ENCODE measurements at regions not wholly inside any gene's neighbourhood (a gene's known extent, or its start where the extent isn't known, plus 50 kb on each side); places are given as distances from the start of the nearest gene placed in this dataset.

DNA sequence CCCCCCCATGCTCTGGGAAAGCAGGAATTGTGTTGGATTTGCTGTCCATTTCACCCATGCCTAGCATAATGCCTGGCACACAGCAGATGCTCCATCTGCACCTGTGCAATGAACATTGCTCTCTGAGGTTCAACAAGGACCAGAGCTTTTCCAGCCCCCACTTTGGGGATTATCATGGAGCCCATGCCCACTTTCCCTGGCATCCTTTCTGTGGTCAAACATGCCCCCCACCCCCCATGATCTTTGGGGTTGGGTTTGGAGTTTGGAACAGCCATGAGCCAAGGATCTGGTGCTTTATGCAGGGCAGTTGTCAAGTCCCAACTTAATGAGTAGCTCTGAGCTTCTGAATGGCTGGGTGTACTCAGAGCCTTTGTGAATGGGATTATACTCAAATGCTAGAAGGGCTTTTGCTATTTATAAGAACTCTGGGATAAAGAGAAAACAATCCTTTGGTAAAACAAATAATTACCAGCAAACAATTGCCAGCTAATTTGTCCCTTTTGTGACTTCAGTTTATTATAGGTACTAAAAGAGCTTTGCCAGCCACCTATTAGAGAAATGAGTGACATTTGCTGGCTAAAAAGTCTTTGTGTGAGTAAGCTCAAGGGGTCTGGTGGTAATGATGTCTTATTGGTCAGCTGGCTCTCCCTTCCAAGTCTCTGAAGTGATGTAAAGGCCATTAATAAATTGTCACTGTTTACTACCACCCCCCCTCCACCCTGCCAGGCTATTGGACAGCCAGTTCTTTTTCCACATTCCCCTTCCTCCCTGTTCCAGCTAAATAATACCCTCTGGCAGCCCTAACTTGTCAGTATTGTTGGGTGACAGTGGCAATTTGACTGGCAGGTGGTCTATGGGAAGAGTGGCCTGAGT is 182.3 kb downstream of the MACROH2A1 start:
- Mint-ChIP-seq H3K9me3 (no peaks in the 10 kb centered on the region), H3K4me3 (ENCODE audit: low read depth) (no peak overlapping the region), H3K27ac (no peak overlapping the region), H3K4me1 (ENCODE audit: low read depth) (no peaks in the 10 kb centered on the region), H3K36me3 (ENCODE audit: low read depth) (no peaks in the 10 kb centered on the region), H3K27me3 (ENCODE audit: low read depth) (peaks cover 9% of the 10 kb centered on the region)
- intact Hi-C loops (cut with micrococcal nuclease): no loop called here
- no peak for DNase-seq (ENCODE audit: low spot score)

DNA sequence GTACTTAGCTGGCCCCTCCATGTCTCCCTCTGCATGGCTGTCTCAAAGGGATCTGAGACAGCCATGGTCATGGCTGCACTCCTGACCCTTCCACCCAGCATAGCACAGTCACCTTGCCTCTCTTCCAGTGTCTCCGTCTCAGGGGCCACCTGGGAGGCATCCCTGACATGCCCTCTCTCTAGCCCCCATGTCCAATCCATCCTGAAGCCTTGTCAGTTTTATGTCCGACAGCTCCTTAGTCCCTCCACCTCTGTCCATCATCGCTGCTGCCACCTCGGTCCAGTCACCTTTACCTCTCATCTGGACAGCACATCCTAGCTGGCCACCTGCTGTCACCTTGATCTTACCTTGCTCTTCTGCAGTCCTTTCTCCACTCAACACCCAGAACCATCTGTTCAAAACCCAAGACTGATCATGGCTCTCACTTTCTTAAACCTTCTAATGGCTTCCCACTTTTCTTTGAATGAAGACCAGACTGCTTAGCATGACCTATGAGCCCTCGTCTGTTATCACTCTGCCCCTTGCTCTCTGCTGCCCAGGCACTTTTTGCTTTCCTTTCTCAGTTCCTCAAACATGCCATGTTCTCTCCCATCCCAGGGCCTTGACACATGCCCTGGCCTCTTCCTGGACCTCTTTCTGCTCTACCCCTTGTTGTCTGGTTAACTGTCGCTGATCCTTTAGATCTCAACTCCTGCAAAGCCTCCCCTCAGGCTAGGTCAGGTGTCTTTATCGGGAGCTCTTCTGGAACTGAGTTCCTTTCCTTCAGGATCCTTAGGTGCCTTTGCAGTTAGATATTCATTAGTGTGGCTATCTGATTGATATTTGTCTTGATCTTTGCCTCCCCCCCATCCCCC is 181.8 kb upstream of the PITX1 start:
- DNase-seq (ENCODE audit: low spot score): no peak
- Mint-ChIP-seq H3K27me3 (ENCODE audit: low read depth) (peaks cover 9% of the 10 kb centered on the region), H3K9me3 (no peaks in the 10 kb centered on the region), H3K27ac (no peak overlapping the region), H3K4me1 (ENCODE audit: low read depth) (no peaks in the 10 kb centered on the region), H3K4me3 (ENCODE audit: low read depth) (no peak overlapping the region), H3K36me3 (ENCODE audit: low read depth) (no peaks in the 10 kb centered on the region)
- intact Hi-C loops (cut with micrococcal nuclease): no loop called here

DNA sequence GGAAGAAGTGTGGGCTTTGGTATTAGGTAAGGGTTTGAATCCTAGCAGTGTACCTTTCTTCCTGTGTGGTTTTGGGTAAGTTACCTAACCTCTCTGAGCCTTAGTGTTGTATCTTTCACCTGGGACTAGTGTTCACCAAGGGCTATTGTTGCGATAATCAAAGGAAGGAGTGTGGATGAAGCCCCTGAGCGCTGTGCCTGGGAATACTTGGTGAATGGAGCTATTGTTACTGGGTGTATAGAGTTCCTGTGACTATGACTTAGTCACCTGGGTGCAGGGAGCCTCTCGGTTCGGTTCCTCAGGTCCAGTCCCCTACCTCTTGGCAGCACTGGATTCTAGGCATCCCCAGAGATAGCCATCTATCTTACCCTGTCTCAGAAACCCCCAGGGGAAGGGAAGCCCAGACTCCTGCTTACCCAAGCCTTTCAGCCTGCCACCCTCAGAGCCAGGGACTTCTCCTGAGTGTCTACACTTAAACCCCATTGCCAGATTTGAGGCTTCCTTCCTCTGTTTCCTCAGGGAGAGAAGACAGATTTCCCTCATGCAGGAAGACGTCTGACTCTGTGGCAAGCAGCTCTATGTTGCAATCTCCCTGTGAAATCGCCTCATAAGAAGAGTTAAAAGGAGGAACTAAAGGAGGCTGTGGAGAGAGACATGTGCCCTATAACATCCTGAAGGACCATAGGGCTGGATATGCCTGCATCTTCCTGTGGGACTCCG is 181.0 kb upstream of the PITX1 start:
- no peak for DNase-seq (ENCODE audit: low spot score)
- no peaks in the 10 kb centered on the region for H3K36me3 Mint-ChIP-seq (ENCODE audit: low read depth)
- H3K4me3 Mint-ChIP-seq (ENCODE audit: low read depth): no peak overlapping the region
- H3K4me1 Mint-ChIP-seq (ENCODE audit: low read depth): no peaks in the 10 kb centered on the region
- no peaks in the 10 kb centered on the region for H3K9me3 Mint-ChIP-seq
- H3K27me3 Mint-ChIP-seq (ENCODE audit: low read depth): peaks cover 9% of the 10 kb centered on the region
- H3K27ac Mint-ChIP-seq: no peak overlapping the region
- intact Hi-C loops (cut with micrococcal nuclease): no loop called here

DNA sequence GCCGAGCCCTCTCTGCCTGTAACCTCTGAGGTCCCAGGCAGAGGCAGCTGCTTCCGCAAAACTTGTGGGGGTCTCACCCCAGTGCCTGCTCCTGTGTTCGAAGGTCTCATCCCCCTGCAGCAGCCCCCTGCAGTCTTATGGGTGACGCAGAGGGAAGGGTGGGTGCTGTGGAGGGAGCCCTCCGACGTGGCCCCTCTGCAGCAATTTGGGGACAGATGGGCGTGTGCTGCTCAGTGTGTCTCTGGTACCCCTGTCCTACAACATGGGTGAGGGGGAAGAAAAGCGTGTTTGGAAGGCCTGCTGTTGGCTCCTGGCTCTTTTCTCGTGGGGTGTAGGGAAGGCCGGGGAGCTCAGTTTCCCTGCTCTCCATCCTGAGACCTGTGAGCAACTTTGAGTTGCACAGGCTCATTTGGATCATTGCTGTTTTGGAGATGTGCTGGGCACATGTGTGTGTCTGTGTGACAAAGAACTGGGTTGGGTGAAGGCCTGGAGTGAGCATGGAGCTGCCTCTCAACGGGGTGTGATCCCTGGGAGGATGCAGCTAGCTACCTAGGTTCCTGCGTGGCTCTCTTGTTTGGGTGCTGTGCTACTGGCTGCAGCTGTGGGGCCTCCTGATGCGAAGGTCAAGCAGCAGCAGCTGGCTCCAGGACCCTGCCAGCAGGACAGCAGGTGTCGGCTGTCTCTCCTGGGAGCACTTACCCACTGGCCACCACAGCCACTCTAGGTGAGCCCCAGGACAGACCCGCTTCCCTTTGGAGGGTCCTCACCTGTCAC is 179.6 kb upstream of the PITX1 start:
- no peaks in the 10 kb centered on the region for H3K36me3 Mint-ChIP-seq (ENCODE audit: low read depth)
- H3K27ac Mint-ChIP-seq: no peak overlapping the region
- no peak overlapping the region for H3K4me3 Mint-ChIP-seq (ENCODE audit: low read depth)
- intact Hi-C loops (cut with micrococcal nuclease): no loop called here
- no peaks in the 10 kb centered on the region for H3K9me3 Mint-ChIP-seq
- no peaks in the 10 kb centered on the region for H3K4me1 Mint-ChIP-seq (ENCODE audit: low read depth)
- DNase-seq (ENCODE audit: low spot score): no peak
- H3K27me3 Mint-ChIP-seq (ENCODE audit: low read depth): peaks cover 9% of the 10 kb centered on the region

DNA sequence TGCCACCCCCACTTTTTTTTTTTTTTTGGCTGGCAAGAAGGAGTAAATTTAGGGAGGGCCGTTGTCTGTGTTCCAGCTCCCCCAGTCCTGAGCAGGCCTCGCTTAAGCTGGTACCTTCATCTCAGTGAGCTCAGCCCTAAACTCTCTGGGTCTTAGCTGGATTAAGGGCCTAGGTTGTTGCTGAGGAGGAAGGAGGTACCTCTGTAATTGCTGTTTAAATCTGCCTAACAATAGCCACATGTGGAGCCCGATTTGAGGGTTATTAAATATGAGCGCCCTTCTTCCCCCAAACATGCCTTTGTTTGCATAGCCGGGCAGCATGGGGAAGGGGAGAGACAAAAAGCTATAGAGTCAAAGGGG is 179.0 kb upstream of the PITX1 start:
- H3K9me3 Mint-ChIP-seq: no peaks in the 10 kb centered on the region
- H3K36me3 Mint-ChIP-seq (ENCODE audit: low read depth): no peaks in the 10 kb centered on the region
- peaks cover 9% of the 10 kb centered on the region for H3K27me3 Mint-ChIP-seq (ENCODE audit: low read depth)
- DNase-seq (ENCODE audit: low spot score): no peak
- no peak overlapping the region for H3K27ac Mint-ChIP-seq
- no peak overlapping the region for H3K4me3 Mint-ChIP-seq (ENCODE audit: low read depth)
- H3K4me1 Mint-ChIP-seq (ENCODE audit: low read depth): no peaks in the 10 kb centered on the region
- intact Hi-C loops (cut with micrococcal nuclease): no loop called here

DNA sequence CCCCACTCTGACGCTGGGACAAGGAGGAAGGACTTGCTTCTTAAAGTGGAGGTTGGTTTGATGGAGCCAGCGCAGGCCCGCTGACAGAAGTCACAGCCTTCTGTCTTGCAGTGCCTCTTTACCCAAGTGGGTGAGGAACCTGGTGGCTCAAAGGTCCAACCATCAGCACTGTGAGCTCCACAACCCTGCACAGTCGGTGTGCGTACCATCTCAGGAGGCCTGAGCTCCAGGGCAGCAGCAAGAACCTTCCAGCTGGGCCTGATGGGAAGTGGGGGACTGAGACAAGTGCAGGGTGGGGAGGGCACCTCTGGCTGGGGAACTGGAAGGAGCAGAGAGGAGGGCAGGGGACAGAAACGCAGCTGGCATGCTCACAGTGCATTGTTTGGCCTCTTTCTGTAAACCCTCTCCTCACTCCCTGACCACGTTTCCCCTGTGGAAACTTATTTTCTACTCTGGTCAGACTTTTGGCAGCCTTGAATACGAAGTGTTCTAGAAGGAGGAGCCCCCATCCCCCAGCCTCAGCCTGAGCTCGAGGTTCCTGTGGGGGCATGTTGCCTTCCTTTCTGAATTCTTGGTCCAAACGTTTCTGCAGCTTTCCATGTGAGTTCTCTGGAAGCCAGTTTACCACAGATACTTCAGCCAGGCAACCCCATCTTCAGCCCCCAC is 178.5 kb upstream of the PITX1 start:
- no peak overlapping the region for H3K27ac Mint-ChIP-seq
- DNase-seq (ENCODE audit: low spot score): no peak
- no peaks in the 10 kb centered on the region for H3K4me1 Mint-ChIP-seq (ENCODE audit: low read depth)
- no peak overlapping the region for H3K4me3 Mint-ChIP-seq (ENCODE audit: low read depth)
- intact Hi-C loops (cut with micrococcal nuclease): no loop called here
- H3K27me3 Mint-ChIP-seq (ENCODE audit: low read depth): peaks cover 9% of the 10 kb centered on the region
- H3K9me3 Mint-ChIP-seq: no peaks in the 10 kb centered on the region
- H3K36me3 Mint-ChIP-seq (ENCODE audit: low read depth): no peaks in the 10 kb centered on the region

DNA sequence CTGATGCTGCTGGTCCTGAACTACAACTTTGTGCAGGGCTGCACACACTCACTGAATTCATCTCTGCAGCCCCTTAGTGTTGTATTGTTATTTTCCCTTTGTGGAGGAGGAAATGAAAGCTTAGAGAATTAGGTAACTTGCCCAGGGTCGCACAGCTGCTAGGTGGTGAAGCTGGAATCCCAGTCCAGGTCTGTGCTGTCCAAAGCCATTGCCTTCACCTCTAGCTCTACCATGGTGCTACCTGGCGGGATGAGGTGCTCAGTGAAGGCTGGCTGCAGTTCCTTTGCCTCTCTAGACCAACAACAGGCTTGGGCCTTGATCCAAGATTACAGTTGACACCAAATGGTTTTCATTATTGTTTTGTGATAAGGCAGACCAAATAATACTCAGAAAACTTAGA is 177.8 kb upstream of the PITX1 start:
- no peak for DNase-seq (ENCODE audit: low spot score)
- no peaks in the 10 kb centered on the region for H3K9me3 Mint-ChIP-seq
- H3K27me3 Mint-ChIP-seq (ENCODE audit: low read depth): peaks cover 9% of the 10 kb centered on the region
- no peaks in the 10 kb centered on the region for H3K36me3 Mint-ChIP-seq (ENCODE audit: low read depth)
- H3K4me1 Mint-ChIP-seq (ENCODE audit: low read depth): no peaks in the 10 kb centered on the region
- H3K4me3 Mint-ChIP-seq (ENCODE audit: low read depth): no peak overlapping the region
- intact Hi-C loops (cut with micrococcal nuclease): no loop called here
- no peak overlapping the region for H3K27ac Mint-ChIP-seq

DNA sequence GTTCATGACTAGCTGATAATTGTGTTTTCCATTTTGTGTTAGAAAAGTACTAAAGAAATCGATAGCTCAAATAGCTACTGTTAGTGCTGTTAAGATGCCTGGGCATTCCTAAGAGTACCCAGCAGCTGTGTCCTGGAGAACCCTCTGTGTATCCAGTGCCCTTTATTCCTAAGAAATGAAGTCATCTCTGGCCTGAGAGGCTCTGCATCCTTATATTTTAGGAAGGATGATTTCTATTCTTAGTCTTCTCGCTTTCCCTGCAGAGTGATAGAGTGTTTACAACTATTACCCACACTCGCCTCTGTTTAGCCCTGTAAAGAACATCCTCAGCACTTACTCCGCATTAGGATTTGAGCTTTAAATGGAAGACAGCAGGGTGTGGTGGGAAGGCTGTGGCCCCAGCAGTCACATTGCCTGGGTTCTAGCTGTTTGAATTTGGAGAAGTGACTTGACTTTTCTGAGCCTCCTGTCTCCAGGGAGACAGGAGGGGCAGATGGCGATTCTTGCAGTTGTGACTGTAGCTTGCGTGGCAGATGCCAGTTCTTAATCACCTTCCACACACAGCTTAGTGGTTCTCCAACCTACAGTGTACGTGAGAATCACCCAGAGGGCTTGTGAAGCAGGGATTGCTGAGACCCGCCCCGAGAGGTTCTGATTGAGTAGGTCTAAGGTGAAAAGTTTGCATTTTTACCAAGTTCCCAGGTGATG is 177.2 kb upstream of the PITX1 start:
- no peak for DNase-seq (ENCODE audit: low spot score)
- Mint-ChIP-seq H3K4me1 (ENCODE audit: low read depth) (no peaks in the 10 kb centered on the region), H3K27me3 (ENCODE audit: low read depth) (peaks cover 9% of the 10 kb centered on the region), H3K27ac (no peak overlapping the region), H3K36me3 (ENCODE audit: low read depth) (no peaks in the 10 kb centered on the region), H3K4me3 (ENCODE audit: low read depth) (no peak overlapping the region), H3K9me3 (no peaks in the 10 kb centered on the region)
- intact Hi-C loops (cut with micrococcal nuclease): no loop called here

DNA sequence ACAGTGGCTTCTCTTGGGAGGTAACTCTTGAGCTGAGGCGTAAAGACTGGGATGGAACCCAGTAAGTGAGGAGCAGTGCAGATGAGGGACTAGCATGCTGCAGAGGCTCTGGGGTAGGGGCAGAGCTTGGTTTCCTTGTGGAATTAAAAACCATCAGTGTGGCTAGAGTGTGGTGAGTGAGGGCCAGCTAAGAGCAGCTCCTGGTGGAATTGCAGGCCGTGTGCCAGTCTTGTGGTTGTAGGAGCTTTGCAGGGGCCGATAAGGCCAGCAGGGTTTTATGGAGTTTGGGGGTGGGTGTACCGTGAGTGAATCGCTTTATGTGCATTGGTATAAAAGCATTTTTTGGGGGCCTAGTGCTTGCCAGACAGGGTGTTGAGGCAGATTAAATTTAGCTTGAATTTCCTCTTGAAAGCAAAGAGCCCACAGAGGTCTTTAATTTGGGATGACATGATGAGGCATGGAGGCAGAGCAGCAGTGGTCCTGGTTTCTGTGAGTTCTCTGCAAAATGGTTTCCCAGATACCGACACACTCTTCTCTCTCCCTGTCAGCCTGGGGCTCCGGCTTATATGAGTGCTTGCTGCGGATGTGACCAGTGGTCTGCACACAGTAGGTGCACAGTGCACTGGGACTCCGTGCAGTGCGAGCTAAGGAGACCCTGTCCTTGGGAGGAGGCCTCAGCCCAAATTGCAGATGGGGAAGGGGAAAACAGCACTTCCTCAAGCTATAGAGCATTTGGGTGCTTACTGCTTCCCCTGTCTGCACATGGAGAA is 176.4 kb upstream of the PITX1 start:
- intact Hi-C loops (cut with micrococcal nuclease): no loop called here
- H3K9me3 Mint-ChIP-seq: no peaks in the 10 kb centered on the region
- H3K36me3 Mint-ChIP-seq (ENCODE audit: low read depth): no peaks in the 10 kb centered on the region
- H3K27ac Mint-ChIP-seq: no peak overlapping the region
- no peak for DNase-seq (ENCODE audit: low spot score)
- peaks cover 2% of the 10 kb centered on the region for H3K27me3 Mint-ChIP-seq (ENCODE audit: low read depth)
- no peaks in the 10 kb centered on the region for H3K4me1 Mint-ChIP-seq (ENCODE audit: low read depth)
- H3K4me3 Mint-ChIP-seq (ENCODE audit: low read depth): no peak overlapping the region

DNA sequence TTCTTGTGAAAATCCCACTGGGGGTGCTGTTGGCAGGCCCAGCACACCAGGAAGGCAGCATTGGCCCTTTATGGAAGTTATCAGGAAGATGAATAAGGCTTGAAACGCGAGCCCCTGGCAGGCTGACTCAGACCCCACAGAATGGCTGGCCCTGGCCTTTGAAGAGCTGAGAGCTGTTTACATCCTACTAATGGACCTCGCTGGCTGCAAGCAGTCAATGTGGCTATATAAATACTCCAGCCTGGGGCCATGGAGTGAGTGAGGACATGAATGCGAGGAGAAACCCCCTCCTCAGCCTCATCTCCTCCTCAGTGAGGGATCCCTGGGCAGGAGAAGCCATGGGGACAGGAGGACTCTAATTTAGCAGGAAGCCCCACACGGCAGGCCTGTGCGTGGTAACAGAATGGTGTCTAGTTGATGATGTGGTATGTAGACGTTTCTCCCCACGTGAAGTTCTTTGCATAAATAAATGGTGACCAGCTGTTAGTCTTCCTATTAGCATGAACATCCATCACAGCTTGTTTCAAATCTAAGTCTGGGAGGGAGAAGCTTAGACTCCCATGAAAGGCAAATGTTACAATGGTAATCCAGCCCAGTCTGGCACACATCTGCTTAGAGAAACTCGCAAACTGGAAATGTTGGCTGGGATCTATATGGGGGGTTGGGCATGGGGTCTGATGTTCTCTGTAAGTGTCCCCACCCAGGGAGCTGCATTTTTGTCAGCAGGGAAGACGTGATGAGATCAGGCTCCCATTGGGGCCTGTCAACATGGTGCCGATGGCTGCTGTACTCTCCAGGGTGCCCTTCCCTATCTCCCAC is 175.1 kb upstream of the PITX1 start:
- Mint-ChIP-seq H3K27ac (no peak overlapping the region), H3K4me1 (ENCODE audit: low read depth) (no peaks in the 10 kb centered on the region), H3K4me3 (ENCODE audit: low read depth) (no peak overlapping the region), H3K36me3 (ENCODE audit: low read depth) (no peaks in the 10 kb centered on the region), H3K9me3 (peaks cover under 1% of the 10 kb centered on the region), H3K27me3 (ENCODE audit: low read depth) (no peaks in the 10 kb centered on the region)
- DNase-seq (ENCODE audit: low spot score): no peak
- intact Hi-C loops (cut with micrococcal nuclease): no loop called here

All from activated T-helper 2 cell treated with anti-CD3 and anti-CD28 coated beads, Interferon-gamma antibody, Interleukin-2, Interleukin-4, amounts not matched to agents 10 μg/mL and 5 μg/mL and 100 μg/mL, durations not matched to agents 14 hours and 24 hours and 36 hours (primary cell).